ENCODE measurements at regions not wholly inside any gene's neighbourhood (a gene's known extent, or its start where the extent isn't known, plus 50 kb on each side); places are given as distances from the start of the nearest gene placed in this dataset.
"Not testable (repeated sequence)": the region's sequence is repeated elsewhere in the genome, so short reads cannot be mapped to it uniquely, and the experiment has no call there.

DNA sequence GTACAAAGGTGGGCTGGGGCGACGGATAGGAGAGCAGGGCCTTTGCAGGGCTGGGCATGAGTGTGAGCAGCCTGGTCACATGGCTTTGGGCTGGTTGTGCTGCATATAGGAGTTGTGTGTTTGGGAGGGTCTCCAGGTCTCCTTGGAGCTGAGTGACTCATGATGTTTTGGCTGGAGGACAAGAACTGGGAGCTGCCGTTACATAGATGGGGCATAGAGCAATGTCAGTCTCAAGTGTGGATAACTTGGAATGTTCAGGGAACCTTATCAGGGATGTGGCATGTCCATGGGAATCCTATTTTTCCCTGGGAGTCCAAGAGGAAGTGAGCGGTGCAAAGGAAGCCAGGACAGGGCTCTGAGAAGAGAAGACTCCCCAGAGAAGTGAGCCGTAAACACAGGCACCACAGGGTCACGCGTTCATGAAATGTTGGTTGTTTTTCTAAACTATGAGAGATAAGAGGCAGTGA lies 136.4 kb upstream of the KCNE2 start:
- WGBS, 2 donors, result 80 to 82% methylated on average over 7 of the region's 7 CpGs
- H3K4me3 ChIP-seq, result no peak overlapping the region
- TF ChIP-seq, protein P1, sequence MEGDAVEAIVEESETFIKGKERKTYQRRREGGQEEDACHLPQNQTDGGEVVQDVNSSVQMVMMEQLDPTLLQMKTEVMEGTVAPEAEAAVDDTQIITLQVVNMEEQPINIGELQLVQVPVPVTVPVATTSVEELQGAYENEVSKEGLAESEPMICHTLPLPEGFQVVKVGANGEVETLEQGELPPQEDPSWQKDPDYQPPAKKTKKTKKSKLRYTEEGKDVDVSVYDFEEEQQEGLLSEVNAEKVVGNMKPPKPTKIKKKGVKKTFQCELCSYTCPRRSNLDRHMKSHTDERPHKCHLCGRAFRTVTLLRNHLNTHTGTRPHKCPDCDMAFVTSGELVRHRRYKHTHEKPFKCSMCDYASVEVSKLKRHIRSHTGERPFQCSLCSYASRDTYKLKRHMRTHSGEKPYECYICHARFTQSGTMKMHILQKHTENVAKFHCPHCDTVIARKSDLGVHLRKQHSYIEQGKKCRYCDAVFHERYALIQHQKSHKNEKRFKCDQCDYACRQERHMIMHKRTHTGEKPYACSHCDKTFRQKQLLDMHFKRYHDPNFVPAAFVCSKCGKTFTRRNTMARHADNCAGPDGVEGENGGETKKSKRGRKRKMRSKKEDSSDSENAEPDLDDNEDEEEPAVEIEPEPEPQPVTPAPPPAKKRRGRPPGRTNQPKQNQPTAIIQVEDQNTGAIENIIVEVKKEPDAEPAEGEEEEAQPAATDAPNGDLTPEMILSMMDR (IDR thresholded peaks at IDR 0.05; ENCODE audit: control extremely low read depth, extremely low read depth), result no peak
- H3K9ac ChIP-seq (ENCODE audit: insufficient read depth in 1 of 2, low read length in 2 of 2), result no peak overlapping the region
- peaks cover 0 to 5% (median 0%) of the 10 kb centered on the region in 5 donors for H3K4me1 ChIP-seq (ENCODE audit: control insufficient read depth in 5 of 5, insufficient read depth in 5 of 5, low read length in 5 of 5)
- no peaks in the 10 kb centered on the region for H3K27me3 ChIP-seq (ENCODE audit: control insufficient read depth in 3 of 3, insufficient read depth in 3 of 3, low read length in 2 of 3)
- DNase-seq (peak in 1 of 3 donors; percentile 36), ATAC-seq (ENCODE audit: insufficient read depth, low FRiP score) (no peak)
- H3K36me3 ChIP-seq (ENCODE audit: control insufficient read depth in 4 of 4, insufficient read depth in 4 of 4, low read length in 4 of 4), result no peaks in the 10 kb centered on the region
- H3K27ac ChIP-seq (ENCODE audit: low read depth in 1 of 2, low read length in 1 of 2), result no peak overlapping the region
- H3K9me3 ChIP-seq (ENCODE audit: control insufficient read depth in 4 of 4, insufficient read depth in 3 of 4, low read length in 3 of 4), result peaks cover 0 to 1% (median 0%) of the 10 kb centered on the region in 4 donors

DNA sequence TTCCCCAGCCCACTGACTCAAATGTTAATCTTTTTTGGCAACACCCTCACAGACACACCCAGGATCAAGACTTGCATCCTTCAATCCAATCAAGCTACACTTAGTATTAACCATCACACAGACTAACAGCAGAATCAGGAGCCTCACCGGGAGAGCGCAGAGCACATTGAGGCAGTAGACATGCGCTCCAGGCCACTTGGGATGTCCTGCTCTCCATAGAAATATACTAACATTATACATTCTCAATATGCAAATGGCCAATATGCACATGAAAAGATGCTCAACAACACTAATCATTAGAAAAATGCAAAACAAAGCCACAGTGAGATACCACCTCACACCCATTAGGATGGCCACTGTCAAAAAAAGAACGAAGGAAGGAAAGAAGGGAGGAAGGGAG lies 135.0 kb upstream of the KCNE2 start:
- H3K27ac ChIP-seq (ENCODE audit: low read depth in 1 of 2, low read length in 1 of 2), result no peak overlapping the region

DNA sequence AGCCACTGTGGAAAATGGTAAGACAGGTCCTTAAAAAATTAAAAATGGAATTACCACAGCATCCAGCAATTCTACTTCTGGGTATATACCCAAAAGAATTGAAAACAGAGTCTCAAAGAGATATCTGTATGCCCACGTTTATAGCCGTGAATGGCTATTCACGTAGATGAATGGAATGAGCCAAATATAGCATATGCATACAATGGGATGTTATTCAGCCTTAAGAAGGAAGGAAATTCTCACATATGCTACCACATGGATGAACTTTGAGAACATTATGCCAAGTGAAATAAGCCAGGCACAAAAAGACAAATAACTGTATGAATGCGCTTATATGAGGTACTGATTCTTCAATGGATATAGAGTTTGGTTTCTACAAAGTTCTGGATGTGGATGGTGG lies 134.5 kb upstream of the KCNE2 start:
- WGBS, 2 donors, result 62 to 83% methylated on average over 4 of the region's 4 CpGs
- H3K4me3 ChIP-seq, result no peak overlapping the region
- H3K36me3 ChIP-seq (ENCODE audit: control insufficient read depth in 4 of 4, insufficient read depth in 4 of 4, low read length in 4 of 4), result no peaks in the 10 kb centered on the region
- H3K27ac ChIP-seq (ENCODE audit: low read depth in 1 of 2, low read length in 1 of 2), result no peak overlapping the region
- no peak overlapping the region for H3K9ac ChIP-seq (ENCODE audit: insufficient read depth in 1 of 2, low read length in 2 of 2)
- ATAC-seq (ENCODE audit: insufficient read depth, low FRiP score) (no peak), DNase-seq (no peak)
- H3K4me1 ChIP-seq (ENCODE audit: control insufficient read depth in 5 of 5, insufficient read depth in 5 of 5, low read length in 5 of 5), result peaks cover 0 to 5% (median 0%) of the 10 kb centered on the region in 5 donors
- peaks cover 0 to 1% (median 0%) of the 10 kb centered on the region in 4 donors for H3K9me3 ChIP-seq (ENCODE audit: control insufficient read depth in 4 of 4, insufficient read depth in 3 of 4, low read length in 3 of 4)
- TF ChIP-seq, protein P1 (IDR thresholded peaks at IDR 0.05; ENCODE audit: control extremely low read depth, extremely low read depth), result no peak
- H3K27me3 ChIP-seq (ENCODE audit: control insufficient read depth in 3 of 3, insufficient read depth in 3 of 3, low read length in 2 of 3), result no peaks in the 10 kb centered on the region

More for the DNA sequence above, 135.0 kb upstream of the KCNE2 start:
- Histone ChIP-seq H3K9me3 (ENCODE audit: control insufficient read depth in 4 of 4, insufficient read depth in 3 of 4, low read length in 3 of 4) (peaks cover 0 to 1% (median 0%) of the 10 kb centered on the region in 4 donors), H3K27me3 (ENCODE audit: control insufficient read depth in 3 of 3, insufficient read depth in 3 of 3, low read length in 2 of 3) (no peaks in the 10 kb centered on the region), H3K9ac (ENCODE audit: insufficient read depth in 1 of 2, low read length in 2 of 2) (no peak overlapping the region), H3K4me1 (ENCODE audit: control insufficient read depth in 5 of 5, insufficient read depth in 5 of 5, low read length in 5 of 5) (peaks cover 0 to 5% (median 0%) of the 10 kb centered on the region in 5 donors), H3K36me3 (ENCODE audit: control insufficient read depth in 4 of 4, insufficient read depth in 4 of 4, low read length in 4 of 4) (no peaks in the 10 kb centered on the region), H3K4me3 (no peak overlapping the region)
- ATAC-seq (ENCODE audit: insufficient read depth, low FRiP score) (no peak), DNase-seq (no peak)
- TF ChIP-seq, protein P1 (IDR thresholded peaks at IDR 0.05; ENCODE audit: control extremely low read depth, extremely low read depth), result no peak
- 90 to 94% methylated on average over 4 of the region's 4 CpGs for WGBS, 2 donors

DNA sequence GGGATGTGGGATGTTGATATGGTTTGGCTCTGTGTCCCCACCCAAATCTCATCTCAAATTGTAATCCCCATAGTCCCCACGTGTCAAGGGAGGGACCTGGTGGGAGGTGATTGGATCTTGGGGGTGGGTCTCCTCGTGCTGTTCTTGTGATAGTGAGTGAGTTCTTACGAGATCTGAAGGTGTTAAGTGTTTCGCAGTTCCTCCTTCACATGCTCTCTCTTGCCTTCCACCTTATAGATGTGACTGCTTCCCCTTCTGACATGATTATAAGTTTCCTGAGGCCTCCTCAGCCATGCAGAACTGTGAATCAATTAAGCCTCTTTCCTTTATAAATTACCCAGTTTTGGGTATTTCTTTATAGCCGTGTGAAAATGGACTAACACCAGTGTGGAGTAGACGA lies 130.1 kb upstream of the KCNE2 start:
- H3K4me3 ChIP-seq; H3K4me1 ChIP-seq (ENCODE audit: control insufficient read depth in 5 of 5, insufficient read depth in 5 of 5, low read length in 5 of 5); H3K27me3 ChIP-seq (ENCODE audit: control insufficient read depth in 3 of 3, insufficient read depth in 3 of 3, low read length in 2 of 3); DNase-seq; H3K27ac ChIP-seq (ENCODE audit: low read depth in 1 of 2, low read length in 1 of 2); H3K9ac ChIP-seq (ENCODE audit: insufficient read depth in 1 of 2, low read length in 2 of 2); H3K36me3 ChIP-seq (ENCODE audit: control insufficient read depth in 4 of 4, insufficient read depth in 4 of 4, low read length in 4 of 4); H3K9me3 ChIP-seq (ENCODE audit: control insufficient read depth in 4 of 4, insufficient read depth in 3 of 4, low read length in 3 of 4); ATAC-seq (ENCODE audit: insufficient read depth, low FRiP score): not testable (repeated sequence)
- WGBS, 2 donors, result 80 to 81% methylated on average over 6 of the region's 6 CpGs
